AG09319 (cell line): ENCODE measurements at regions not wholly inside any gene's neighbourhood (a gene's known extent, or its start where the extent isn't known, plus 50 kb on each side); places are given as distances from the start of the nearest gene placed in this dataset.
"Not testable (repeated sequence)": the region's sequence is repeated elsewhere in the genome, so short reads cannot be mapped to it uniquely, and the experiment has no call there.

ENCODE experiments used
- DNase-seq: peaks from one replicate; pipeline ENCODE4 v3.0.0-alpha.2; 2010; ENCODE audit warnings: low read depth; ENCODE audit errors: extremely low read depth
- CTCF ChIP-seq: IDR thresholded peaks from 2 replicates; pipeline ENCODE4 v1.5.1; 2011; ENCODE audit warnings: low read depth, mild to moderate bottlenecking, inconsistent platforms, low read length, moderate library complexity

GRCh38 chr10:57890691-57891090 lies 377.0 kb downstream of the IPMK start:
- no peak for TF ChIP-seq CTCF

DNA sequence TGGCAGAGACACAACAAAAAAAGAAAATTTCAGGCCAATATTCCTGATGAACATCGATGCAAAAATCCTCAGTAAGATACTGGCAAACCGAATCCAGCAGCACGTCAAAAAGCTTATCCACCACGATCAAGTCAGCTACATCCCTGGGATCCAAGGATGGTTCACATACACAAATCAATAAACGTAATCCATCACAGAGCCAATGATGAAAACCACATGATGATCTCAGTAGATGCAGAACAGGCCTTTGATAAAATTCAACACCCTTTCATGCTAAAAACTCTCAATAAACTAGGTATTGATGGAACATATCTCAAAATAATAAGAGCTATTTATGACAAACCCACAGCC lies 382.1 kb downstream of the IPMK start:
- not testable (repeated sequence) for DNase-seq

More at GRCh38 chr10:57890691-57891090, 377.0 kb downstream of the IPMK start:
- DNase-seq: no peak

- no peak for TF ChIP-seq CTCF
- no peak for DNase-seq
Measured at GRCh38 chr10:57884965-57885617, 382.6 kb downstream of the IPMK start.

GRCh38 chr10:57884407-57884806 lies 383.3 kb downstream of the IPMK start:
- no peak for TF ChIP-seq CTCF
- DNase-seq: no peak

- no peak for DNase-seq
- no peak for TF ChIP-seq CTCF
Measured at GRCh38 chr10:57880446-57881227, 387.1 kb downstream of the IPMK start.

DNA sequence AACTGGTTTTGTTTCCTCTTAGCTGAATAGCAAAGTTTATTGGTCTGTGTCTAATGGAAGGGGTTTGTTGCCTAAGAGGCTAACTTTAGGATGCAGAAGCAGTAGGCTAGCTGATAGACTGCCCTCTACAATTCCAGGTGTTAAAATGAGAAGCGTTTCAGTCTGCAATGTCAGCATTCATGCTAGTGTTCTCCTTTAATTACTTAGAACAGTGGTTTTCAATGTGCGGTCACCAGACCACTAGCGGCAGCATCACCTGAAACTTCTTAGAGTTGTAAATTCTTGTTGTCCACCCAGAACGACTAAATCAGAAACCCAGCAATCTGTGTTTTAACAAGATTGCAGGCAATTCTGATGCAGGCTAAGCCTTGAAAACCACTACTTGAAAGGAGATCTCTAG lies 392.9 kb downstream of the IPMK start:
- no peak for DNase-seq
- no peak for TF ChIP-seq CTCF

- DNase-seq: no peak
- no peak for TF ChIP-seq CTCF
Measured at GRCh38 chr10:57867241-57867640, 400.5 kb downstream of the IPMK start.
